ENCODE measurements at regions not wholly inside any gene's neighbourhood (a gene's known extent, or its start where the extent isn't known, plus 50 kb on each side); places are given as distances from the start of the nearest gene placed in this dataset.

DNA sequence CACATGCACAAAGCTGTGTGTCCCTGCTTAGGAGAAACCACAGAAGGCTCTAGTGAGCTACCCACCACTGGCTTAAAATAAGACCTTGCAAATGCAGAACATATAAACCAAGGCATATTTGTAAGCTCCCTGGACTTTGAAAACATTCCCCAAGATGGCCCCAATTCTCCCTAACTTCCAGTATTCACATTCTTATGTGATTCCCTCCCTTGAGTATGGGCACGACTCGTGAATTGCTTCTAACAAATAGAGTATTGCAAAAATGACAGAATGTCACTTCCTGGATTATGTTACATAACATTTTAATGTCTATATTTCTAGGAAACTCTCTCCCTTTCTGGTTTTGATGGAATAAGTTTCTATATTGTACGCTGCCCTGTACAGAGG is 131.8 kb upstream of the MCTP2 start:
- TF ChIP-seq EP300 (IDR thresholded peaks at IDR 0.05; ENCODE audit: low read depth) (no peak), POLR2AphosphoS5 (IDR thresholded peaks at IDR 0.05) (no peak), POLR2A (IDR thresholded peaks at IDR 0.05) (no peak)
- Histone ChIP-seq H3K4me1 (peaks cover 0 to 8% (median 3%) of the 10 kb centered on the region in 4 donors), H3K36me3 (no peaks in the 10 kb centered on the region), H3K9me3 (no peaks in the 10 kb centered on the region), H3K27ac (peak overlapping the region; percentile 47 to 78 (median 60)), H3K27me3 (no peaks in the 10 kb centered on the region), H3K4me3 (no peak overlapping the region)
- WGBS, 2 donors (ENCODE audit: low coverage in 1 of 2) = 63 to 68% methylated on average over 2 to 3 of the region's 3 CpGs
- intact Hi-C loops (cut with DNase I; ENCODE audit: low total_unique reads) = no loop called here
- in situ Hi-C loops (cut with MboI; ENCODE audit: low pct_ligation_motif_present in 1 of 4, low pct_unique_long_range_greater_than_20kb in 1 of 4, low sequenced_read_pairs in 3 of 4) = no loop called here
- DNase-seq = no peak

DNA sequence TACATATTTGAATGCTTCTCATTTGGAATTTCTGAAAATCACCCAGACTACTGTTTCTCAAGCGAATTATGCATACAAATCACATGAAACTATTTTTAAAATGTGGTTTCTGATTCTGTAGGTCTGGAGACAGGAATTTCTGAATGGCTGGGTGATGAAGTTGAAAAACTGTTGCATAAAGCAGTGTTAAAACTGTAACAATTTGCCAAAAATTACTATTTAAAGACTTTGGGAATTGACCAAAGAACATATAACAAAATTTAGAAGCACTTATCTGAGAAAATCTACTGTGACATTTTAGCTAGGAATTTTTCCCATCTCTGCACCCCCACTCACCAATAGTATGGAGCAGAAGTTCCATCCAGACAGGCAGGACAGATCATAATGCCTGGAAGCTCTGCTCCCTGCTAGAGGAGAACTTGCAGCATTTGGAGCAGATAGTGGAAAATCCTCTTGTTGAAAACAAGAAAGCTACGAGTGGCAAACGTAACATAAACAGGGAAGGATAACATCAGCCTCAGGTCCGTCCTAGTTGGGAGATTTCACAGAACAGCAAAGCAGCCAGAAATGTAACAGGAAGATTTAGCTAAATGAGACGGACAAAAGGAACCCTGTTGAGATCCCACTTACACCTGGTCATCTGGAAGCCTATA is 132.3 kb upstream of the MCTP2 start:
- Histone ChIP-seq H3K4me3 (no peak overlapping the region), H3K4me1 (peaks cover 0 to 8% (median 3%) of the 10 kb centered on the region in 4 donors), H3K9me3 (no peaks in the 10 kb centered on the region), H3K36me3 (no peaks in the 10 kb centered on the region), H3K27me3 (no peaks in the 10 kb centered on the region), H3K27ac (peak overlapping the region; percentile 47 to 78 (median 60))
- in situ Hi-C loops (cut with MboI; ENCODE audit: low pct_ligation_motif_present in 1 of 4, low pct_unique_long_range_greater_than_20kb in 1 of 4, low sequenced_read_pairs in 3 of 4) = no loop called here
- 56 to 61% methylated on average over 5 of the region's 5 CpGs for WGBS, 2 donors (ENCODE audit: low coverage in 1 of 2)
- no peak for DNase-seq
- intact Hi-C loops (cut with DNase I; ENCODE audit: low total_unique reads) = no loop called here
- TF ChIP-seq, protein P1, sequence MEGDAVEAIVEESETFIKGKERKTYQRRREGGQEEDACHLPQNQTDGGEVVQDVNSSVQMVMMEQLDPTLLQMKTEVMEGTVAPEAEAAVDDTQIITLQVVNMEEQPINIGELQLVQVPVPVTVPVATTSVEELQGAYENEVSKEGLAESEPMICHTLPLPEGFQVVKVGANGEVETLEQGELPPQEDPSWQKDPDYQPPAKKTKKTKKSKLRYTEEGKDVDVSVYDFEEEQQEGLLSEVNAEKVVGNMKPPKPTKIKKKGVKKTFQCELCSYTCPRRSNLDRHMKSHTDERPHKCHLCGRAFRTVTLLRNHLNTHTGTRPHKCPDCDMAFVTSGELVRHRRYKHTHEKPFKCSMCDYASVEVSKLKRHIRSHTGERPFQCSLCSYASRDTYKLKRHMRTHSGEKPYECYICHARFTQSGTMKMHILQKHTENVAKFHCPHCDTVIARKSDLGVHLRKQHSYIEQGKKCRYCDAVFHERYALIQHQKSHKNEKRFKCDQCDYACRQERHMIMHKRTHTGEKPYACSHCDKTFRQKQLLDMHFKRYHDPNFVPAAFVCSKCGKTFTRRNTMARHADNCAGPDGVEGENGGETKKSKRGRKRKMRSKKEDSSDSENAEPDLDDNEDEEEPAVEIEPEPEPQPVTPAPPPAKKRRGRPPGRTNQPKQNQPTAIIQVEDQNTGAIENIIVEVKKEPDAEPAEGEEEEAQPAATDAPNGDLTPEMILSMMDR (IDR thresholded peaks at IDR 0.05) = no peak
- no peak for TF ChIP-seq POLR2A (IDR thresholded peaks at IDR 0.05)
- peak in 2 of 3 donors; percentile 28 to 66 for TF ChIP-seq POLR2AphosphoS5 (IDR thresholded peaks at IDR 0.05)
- TF ChIP-seq EP300 (IDR thresholded peaks at IDR 0.05; ENCODE audit: low read depth) = no peak

DNA sequence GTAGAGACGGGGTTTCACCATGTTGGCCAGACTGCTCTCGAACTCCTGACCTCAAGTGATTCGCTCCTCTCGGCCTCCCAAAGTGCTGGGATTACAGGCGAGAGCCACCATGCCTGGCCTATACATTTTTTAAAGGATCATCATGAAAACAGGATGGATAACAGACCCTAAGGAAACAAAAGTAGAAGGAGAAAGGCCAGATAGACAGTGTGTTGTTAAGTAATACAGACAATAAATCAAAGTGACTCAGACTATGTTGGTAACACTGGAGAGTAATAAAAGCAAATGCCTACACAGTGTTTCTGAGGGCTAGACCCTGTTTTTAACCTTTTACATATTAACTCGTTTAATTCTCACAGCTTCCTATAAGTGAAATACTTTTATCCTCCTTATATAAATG is 133.8 kb upstream of the MCTP2 start:
- WGBS, 2 donors (ENCODE audit: low coverage in 1 of 2) = 61 to 69% methylated on average over 5 to 6 of the region's 6 CpGs
- Histone ChIP-seq H3K27ac (peak overlapping the region; percentile 47 to 78 (median 60)), H3K4me1 (peaks cover 0 to 8% (median 3%) of the 10 kb centered on the region in 4 donors), H3K9me3 (no peaks in the 10 kb centered on the region), H3K4me3 (no peak overlapping the region), H3K36me3 (no peaks in the 10 kb centered on the region), H3K27me3 (no peaks in the 10 kb centered on the region)
- no peak for DNase-seq
- TF ChIP-seq, protein P1 (IDR thresholded peaks at IDR 0.05) = no peak
- TF ChIP-seq EP300 (IDR thresholded peaks at IDR 0.05; ENCODE audit: low read depth) = no peak
- peak in 2 of 3 donors; percentile 11 to 64 for TF ChIP-seq POLR2AphosphoS5 (IDR thresholded peaks at IDR 0.05)
- intact Hi-C loops (cut with DNase I; ENCODE audit: low total_unique reads) (no loop called here), in situ Hi-C loops (cut with MboI; ENCODE audit: low pct_ligation_motif_present in 1 of 4, low pct_unique_long_range_greater_than_20kb in 1 of 4, low sequenced_read_pairs in 3 of 4) (no loop called here)

DNA sequence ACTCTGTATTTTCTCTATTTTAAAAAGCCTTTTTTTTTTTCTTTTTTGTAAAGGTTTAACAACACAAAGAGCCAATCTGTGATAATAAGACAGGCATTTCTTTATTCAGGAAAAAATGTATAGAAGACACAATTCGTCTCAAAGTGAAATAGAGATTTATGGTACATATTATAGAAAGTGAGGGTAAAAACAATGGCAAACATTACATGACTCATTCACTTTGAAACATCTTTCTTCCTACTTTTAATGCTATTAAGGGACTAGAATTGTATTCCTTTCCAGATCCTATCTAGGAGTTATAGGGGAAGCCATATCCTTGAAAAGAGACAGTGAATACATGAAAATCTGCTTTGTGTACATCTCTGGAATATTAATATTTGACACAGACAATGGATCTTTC is 137.1 kb upstream of the MCTP2 start:
- Histone ChIP-seq H3K27me3 (no peaks in the 10 kb centered on the region), H3K4me1 (peaks cover 0 to 8% (median 4%) of the 10 kb centered on the region in 4 donors), H3K27ac (no peak overlapping the region), H3K4me3 (no peak overlapping the region), H3K36me3 (no peaks in the 10 kb centered on the region), H3K9me3 (no peaks in the 10 kb centered on the region)
- TF ChIP-seq POLR2A (IDR thresholded peaks at IDR 0.05) (no peak), POLR2AphosphoS5 (IDR thresholded peaks at IDR 0.05) (no peak), EP300 (IDR thresholded peaks at IDR 0.05; ENCODE audit: low read depth) (no peak)
- TF ChIP-seq, protein P1 (IDR thresholded peaks at IDR 0.05) = no peak
- 46 to 50% methylated on average over 1 of the region's 1 CpG for WGBS, 2 donors (ENCODE audit: low coverage in 1 of 2)
- intact Hi-C loops (cut with DNase I; ENCODE audit: low total_unique reads) (no loop called here), in situ Hi-C loops (cut with MboI; ENCODE audit: low pct_ligation_motif_present in 1 of 4, low pct_unique_long_range_greater_than_20kb in 1 of 4, low sequenced_read_pairs in 3 of 4) (no loop called here)
- no peak for DNase-seq

DNA sequence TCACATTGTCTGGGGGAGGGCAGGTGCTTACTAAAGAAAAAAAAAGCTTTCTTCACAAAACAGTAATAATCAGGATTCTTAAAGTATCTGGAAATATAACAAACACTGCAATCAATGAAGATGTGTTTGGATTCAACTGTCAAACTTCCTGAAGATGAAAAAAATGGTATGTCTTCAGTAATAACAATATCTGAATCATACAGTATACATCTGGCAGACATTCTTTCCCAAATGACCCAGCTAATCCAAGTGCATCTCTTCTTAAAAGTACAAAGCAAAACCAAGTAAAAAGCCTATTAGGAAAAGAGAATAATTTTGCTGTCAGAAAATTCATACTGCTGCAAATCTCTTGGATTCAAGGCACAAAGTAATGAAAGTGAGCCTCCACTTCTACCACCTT is 145.0 kb upstream of the MCTP2 start:
- Histone ChIP-seq H3K27ac (peak overlapping the region in 3 of 4 donors; percentile 4 to 43 (median 15)), H3K4me1 (peaks cover 0 to 15% (median 2%) of the 10 kb centered on the region in 4 donors), H3K9me3 (no peaks in the 10 kb centered on the region), H3K27me3 (no peaks in the 10 kb centered on the region), H3K36me3 (no peaks in the 10 kb centered on the region), H3K4me3 (no peak overlapping the region)
- DNase-seq = no peak
- TF ChIP-seq, protein P1 (IDR thresholded peaks at IDR 0.05) = no peak
- TF ChIP-seq EP300 (IDR thresholded peaks at IDR 0.05; ENCODE audit: low read depth) = no peak
- TF ChIP-seq POLR2A (IDR thresholded peaks at IDR 0.05) = no peak
- TF ChIP-seq POLR2AphosphoS5 (IDR thresholded peaks at IDR 0.05) = no peak
- in situ Hi-C loops (cut with MboI; ENCODE audit: low pct_ligation_motif_present in 1 of 4, low pct_unique_long_range_greater_than_20kb in 1 of 4, low sequenced_read_pairs in 3 of 4) = no loop called here
- intact Hi-C loops (cut with DNase I; ENCODE audit: low total_unique reads) = no loop called here
